Bronchial epithelial cell (primary cell): ENCODE measurements at regions not wholly inside any gene's neighbourhood (a gene's known extent, or its start where the extent isn't known, plus 50 kb on each side); places are given as distances from the start of the nearest gene placed in this dataset.

Source experiments
- DNase-seq: peaks from one replicate; pipeline ENCODE4 v3.0.0-alpha.2; 2010; ENCODE audit warnings: low read depth
- FAIRE-seq: peaks from 2 replicates; lab custom pipeline; 2011; peaks lifted over from hg19 to GRCh38; lab: Jason Lieb, UNC
- H3K27me3 ChIP-seq: 2 replicates; pipeline ENCODE4 v1.5.1; 2011; ENCODE audit warnings: low read length; ENCODE audit not compliant: control insufficient read depth, insufficient read depth
- H3K36me3 ChIP-seq: 2 replicates; pipeline ENCODE4 v1.5.1; 2011; ENCODE audit warnings: low read length; ENCODE audit not compliant: control insufficient read depth, insufficient read depth
- H3K4me3 ChIP-seq: 2 replicates; pipeline ENCODE4 v1.5.1; 2011; ENCODE audit warnings: mild to moderate bottlenecking, low read depth, low read length, control low read depth
- CTCF ChIP-seq: IDR thresholded peaks from 2 replicates; pipeline ENCODE4 v1.5.1; 2011; ENCODE audit warnings: mild to moderate bottlenecking, moderate library complexity, low read length, control low read depth, inconsistent platforms; ENCODE audit not compliant: insufficient read depth, severe bottlenecking

DNA sequence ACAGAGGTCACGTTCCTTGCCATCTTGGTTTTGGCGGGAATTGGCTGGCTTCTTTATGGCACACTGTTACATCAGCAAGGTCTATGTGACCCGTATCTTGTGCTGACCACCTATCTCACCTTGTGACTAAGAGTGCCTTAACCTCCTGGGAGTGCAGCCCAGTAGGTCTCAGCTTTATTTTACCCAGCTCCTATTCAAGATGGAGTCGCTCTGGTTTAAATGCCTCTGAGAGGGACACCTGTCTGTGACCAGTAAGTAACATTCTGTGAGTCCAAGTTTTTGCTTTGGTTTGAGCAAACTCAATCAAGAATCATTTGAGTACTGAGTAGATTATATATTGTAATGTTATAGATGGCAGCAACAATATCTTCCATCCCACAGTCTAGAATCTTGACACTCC lies 85.0 kb downstream of the BMP2 start:
- FAIRE-seq = no peak
- Histone ChIP-seq H3K36me3 (no peaks in the 10 kb centered on the region), H3K4me3 (no peak overlapping the region), H3K27me3 (no peaks in the 10 kb centered on the region)
- TF ChIP-seq CTCF = no peak
- no peak for DNase-seq

GRCh38 chr20:6855104-6855503 lies 87.6 kb downstream of the BMP2 start:
- no peaks in the 10 kb centered on the region for H3K27me3 ChIP-seq
- no peak for FAIRE-seq
- TF ChIP-seq CTCF = no peak

DNA sequence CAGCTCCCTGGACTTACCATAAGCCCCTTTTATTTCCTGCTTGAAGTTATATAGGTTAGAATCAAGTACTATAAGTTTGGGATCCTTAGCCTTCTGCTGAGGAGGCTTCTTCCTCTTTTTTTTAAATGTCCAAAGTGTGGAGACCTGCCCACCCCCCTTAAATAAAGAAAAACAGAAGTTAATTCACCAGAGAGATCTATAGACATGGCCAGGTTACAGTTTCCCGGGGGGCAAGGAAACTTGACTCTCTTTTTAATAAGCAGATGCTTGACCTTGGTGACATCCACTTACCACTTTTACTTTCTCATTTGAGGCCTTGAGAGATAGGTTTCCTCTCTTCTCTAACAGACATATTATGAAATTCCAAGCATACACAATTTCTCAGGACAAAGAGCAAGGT lies 88.3 kb downstream of the BMP2 start:
- FAIRE-seq = no peak

More at GRCh38 chr20:6855104-6855503, 87.6 kb downstream of the BMP2 start:
- DNase-seq = no peak
- H3K4me3 ChIP-seq = no peak overlapping the region
- no peaks in the 10 kb centered on the region for H3K36me3 ChIP-seq

GRCh38 chr20:6857927-6858326 lies 90.4 kb downstream of the BMP2 start:
- no peaks in the 10 kb centered on the region for H3K27me3 ChIP-seq
- FAIRE-seq (no peak), DNase-seq (no peak)
- H3K4me3 ChIP-seq = no peak overlapping the region
- no peaks in the 10 kb centered on the region for H3K36me3 ChIP-seq
- no peak for TF ChIP-seq CTCF

More for the DNA sequence above, 88.3 kb downstream of the BMP2 start:
- no peaks in the 10 kb centered on the region for H3K27me3 ChIP-seq
- DNase-seq = no peak
- TF ChIP-seq CTCF = no peak
- H3K4me3 ChIP-seq = no peak overlapping the region
- H3K36me3 ChIP-seq = no peaks in the 10 kb centered on the region

GRCh38 chr20:6863355-6863754 lies 95.9 kb downstream of the BMP2 start:
- H3K27me3 ChIP-seq = no peaks in the 10 kb centered on the region
- H3K36me3 ChIP-seq = no peaks in the 10 kb centered on the region
- FAIRE-seq = no peak
- H3K4me3 ChIP-seq = no peak overlapping the region
- DNase-seq = no peak
- no peak for TF ChIP-seq CTCF

- TF ChIP-seq CTCF = no peak
- no peaks in the 10 kb centered on the region for H3K36me3 ChIP-seq
- no peaks in the 10 kb centered on the region for H3K27me3 ChIP-seq
- no peak overlapping the region for H3K4me3 ChIP-seq
- FAIRE-seq = no peak
- DNase-seq = no peak
These were observed 96.3 kb downstream of the BMP2 start for GRCh38 chr20:6863798-6864201.
